Activated naive CD4-positive, alpha-beta T cell treated with anti-CD3 and anti-CD28 coated beads, Interleukin-2, amount 10 ng/mL, durations not matched to agents 7 days and 5 days (primary cell): ENCODE measurements at regions not wholly inside any gene's neighbourhood (a gene's known extent, or its start where the extent isn't known, plus 50 kb on each side); places are given as distances from the start of the nearest gene placed in this dataset.
"Not testable (repeated sequence)": the region's sequence is repeated elsewhere in the genome, so short reads cannot be mapped to it uniquely, and the experiment has no call there.

Source experiments
- CTCF ChIA-PET: fragments of 350-600 bp; sonication (Branson Sonifier 250); formaldehyde crosslinking; loops from one replicate; lab custom pipeline; 2021; ENCODE audit warnings: antibody characterized with exemption; lab: Charles Lee
- DNase-seq: peaks from one replicate; pipeline ENCODE4 v3.0.0-alpha.2; 2020
- H3K27ac Mint-ChIP-seq: one replicate; pipeline ENCODE4 v1.8.0; 2021; ENCODE audit warnings: mild to moderate bottlenecking, moderate library complexity, mixed read lengths
- H3K27me3 Mint-ChIP-seq: one replicate; pipeline ENCODE4 v1.8.0; 2021; ENCODE audit warnings: mild to moderate bottlenecking, mixed read lengths
- H3K36me3 Mint-ChIP-seq: one replicate; pipeline ENCODE4 v1.8.0; 2021; ENCODE audit warnings: mixed read lengths
- H3K4me1 Mint-ChIP-seq: one replicate; pipeline ENCODE4 v1.8.0; 2021; ENCODE audit warnings: mixed read lengths
- H3K4me3 Mint-ChIP-seq: one replicate; pipeline ENCODE4 v1.8.0; 2021; ENCODE audit warnings: mild to moderate bottlenecking, moderate library complexity, mixed read lengths
- H3K9me3 Mint-ChIP-seq: one replicate; pipeline ENCODE4 v1.8.0; 2021; ENCODE audit warnings: mixed read lengths

- H3K4me1 Mint-ChIP-seq, H3K27ac Mint-ChIP-seq, H3K36me3 Mint-ChIP-seq, H3K9me3 Mint-ChIP-seq, H3K27me3 Mint-ChIP-seq, H3K4me3 Mint-ChIP-seq, DNase-seq, CTCF ChIA-PET: not testable (repeated sequence)
These were observed 258.6 kb upstream of the GOT2 start for GRCh38 chr16:58992755-58993154.

GRCh38 chr16:58983181-58983965 lies 249.3 kb upstream of the GOT2 start:
- H3K9me3 Mint-ChIP-seq = peaks cover 15% of the 10 kb centered on the region
- H3K4me3 Mint-ChIP-seq, H3K36me3 Mint-ChIP-seq, H3K27me3 Mint-ChIP-seq, DNase-seq, H3K4me1 Mint-ChIP-seq, CTCF ChIA-PET, H3K27ac Mint-ChIP-seq: not testable (repeated sequence)

- CTCF ChIA-PET = no interaction called here
- Mint-ChIP-seq H3K4me1 (no peaks in the 10 kb centered on the region), H3K36me3 (no peaks in the 10 kb centered on the region), H3K27ac (no peak overlapping the region), H3K9me3 (no peaks in the 10 kb centered on the region), H3K4me3 (no peak overlapping the region), H3K27me3 (no peaks in the 10 kb centered on the region)
- DNase-seq = no peak
These were observed 236.7 kb upstream of the GOT2 start for GRCh38 chr16:58970775-58971174.

DNA sequence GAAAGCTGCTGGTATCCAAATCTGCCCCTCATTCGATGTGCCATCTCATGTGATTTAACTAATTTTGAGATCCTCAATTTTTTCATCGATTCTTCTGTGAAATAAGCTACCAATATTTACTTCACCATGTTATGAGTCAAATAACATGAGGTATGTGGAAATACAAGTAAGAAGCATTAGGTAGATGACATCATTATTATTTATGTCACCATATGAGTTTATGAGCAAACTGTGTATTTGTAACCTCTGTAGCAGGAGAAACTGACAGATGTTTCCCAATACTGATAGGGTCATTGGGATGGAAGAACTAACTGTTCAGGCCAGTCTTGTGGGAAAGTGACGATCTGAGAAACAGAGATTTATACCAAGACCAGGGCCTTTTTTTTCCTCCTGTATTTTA lies 229.4 kb upstream of the GOT2 start:
- no peak overlapping the region for H3K27ac Mint-ChIP-seq
- no peaks in the 10 kb centered on the region for H3K36me3 Mint-ChIP-seq
- H3K27me3 Mint-ChIP-seq = no peaks in the 10 kb centered on the region
- CTCF ChIA-PET = no interaction called here
- H3K4me3 Mint-ChIP-seq = no peak overlapping the region
- H3K9me3 Mint-ChIP-seq = no peaks in the 10 kb centered on the region
- DNase-seq = no peak
- no peaks in the 10 kb centered on the region for H3K4me1 Mint-ChIP-seq

GRCh38 chr16:58962811-58963210 lies 228.7 kb upstream of the GOT2 start:
- Mint-ChIP-seq H3K4me1 (no peaks in the 10 kb centered on the region), H3K27me3 (no peaks in the 10 kb centered on the region), H3K9me3 (no peaks in the 10 kb centered on the region), H3K36me3 (no peaks in the 10 kb centered on the region), H3K4me3 (no peak overlapping the region), H3K27ac (no peak overlapping the region)
- CTCF ChIA-PET = interaction anchor here (0.7 kb wide), 1 partner anchor 569 kb away, joined by 4 read pairs; no protein-coding TSS in a partner anchor
- DNase-seq = no peak

GRCh38 chr16:58960484-58960883 lies 226.4 kb upstream of the GOT2 start:
- CTCF ChIA-PET = no interaction called here

DNA sequence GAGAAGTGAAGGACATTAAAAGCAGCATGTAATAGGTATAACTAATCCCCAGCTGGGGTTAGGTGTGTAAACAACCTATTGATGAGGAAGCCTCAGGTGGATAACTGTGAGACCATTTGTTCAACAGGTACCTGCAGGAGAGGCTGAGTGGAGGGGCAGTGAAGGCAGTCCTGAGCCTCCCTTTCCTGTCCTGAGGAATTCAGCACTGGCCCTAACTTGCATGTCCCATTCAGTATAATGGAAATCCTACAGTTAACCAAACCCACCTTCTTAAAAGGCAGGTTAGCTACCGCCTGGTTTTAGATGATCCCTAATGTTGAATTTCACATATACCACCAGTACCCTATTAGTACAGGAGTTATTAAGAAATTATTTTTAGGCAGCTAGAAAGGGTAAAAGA lies 225.9 kb upstream of the GOT2 start:
- no peaks in the 10 kb centered on the region for H3K36me3 Mint-ChIP-seq
- H3K9me3 Mint-ChIP-seq = no peaks in the 10 kb centered on the region
- no peaks in the 10 kb centered on the region for H3K27me3 Mint-ChIP-seq
- H3K4me1 Mint-ChIP-seq = no peaks in the 10 kb centered on the region
- CTCF ChIA-PET = no interaction called here
- H3K27ac Mint-ChIP-seq = no peak overlapping the region
- H3K4me3 Mint-ChIP-seq = no peak overlapping the region
- DNase-seq = no peak

More at GRCh38 chr16:58960484-58960883, 226.4 kb upstream of the GOT2 start:
- DNase-seq = no peak
- no peaks in the 10 kb centered on the region for H3K36me3 Mint-ChIP-seq
- H3K9me3 Mint-ChIP-seq = no peaks in the 10 kb centered on the region
- no peaks in the 10 kb centered on the region for H3K4me1 Mint-ChIP-seq
- H3K27ac Mint-ChIP-seq = no peak overlapping the region
- no peaks in the 10 kb centered on the region for H3K27me3 Mint-ChIP-seq
- no peak overlapping the region for H3K4me3 Mint-ChIP-seq

GRCh38 chr16:58958749-58959148 lies 224.6 kb upstream of the GOT2 start:
- H3K4me3 Mint-ChIP-seq = no peak overlapping the region
- DNase-seq = no peak
- H3K27ac Mint-ChIP-seq = no peak overlapping the region
- no peaks in the 10 kb centered on the region for H3K4me1 Mint-ChIP-seq
- no peaks in the 10 kb centered on the region for H3K9me3 Mint-ChIP-seq
- CTCF ChIA-PET = no interaction called here
- H3K36me3 Mint-ChIP-seq = no peaks in the 10 kb centered on the region
- H3K27me3 Mint-ChIP-seq = no peaks in the 10 kb centered on the region

DNA sequence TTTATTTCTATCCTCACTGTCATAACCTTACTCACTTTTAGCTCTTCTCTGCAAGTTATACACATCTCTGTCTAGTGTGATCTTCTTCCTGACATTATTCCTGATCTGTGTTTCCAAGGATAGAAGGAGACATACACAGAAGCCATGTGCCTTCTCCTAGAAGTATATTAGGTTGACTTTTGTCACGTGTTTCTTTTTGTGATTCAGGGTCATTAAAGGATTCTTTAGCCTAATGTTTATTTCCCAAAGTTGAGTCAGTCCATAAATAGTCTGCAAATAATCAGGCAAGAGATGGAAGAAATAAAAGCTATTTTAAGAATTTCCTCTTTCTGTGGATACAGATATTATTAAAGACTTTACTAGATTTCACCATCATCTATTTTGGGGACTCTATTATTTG lies 214.1 kb upstream of the GOT2 start:
- Mint-ChIP-seq H3K27me3 (no peaks in the 10 kb centered on the region), H3K27ac (no peak overlapping the region), H3K4me3 (no peak overlapping the region), H3K9me3 (no peaks in the 10 kb centered on the region), H3K36me3 (no peaks in the 10 kb centered on the region), H3K4me1 (no peaks in the 10 kb centered on the region)
- CTCF ChIA-PET = no interaction called here
- DNase-seq = no peak

- H3K27me3 Mint-ChIP-seq = no peaks in the 10 kb centered on the region
- no peaks in the 10 kb centered on the region for H3K4me1 Mint-ChIP-seq
- H3K4me3 Mint-ChIP-seq = no peak overlapping the region
- CTCF ChIA-PET = no interaction called here
- H3K9me3 Mint-ChIP-seq = peaks cover 2% of the 10 kb centered on the region
- no peak for DNase-seq
- H3K27ac Mint-ChIP-seq = no peak overlapping the region
- no peaks in the 10 kb centered on the region for H3K36me3 Mint-ChIP-seq
These were observed 206.5 kb upstream of the GOT2 start for GRCh38 chr16:58940609-58941008.

DNA sequence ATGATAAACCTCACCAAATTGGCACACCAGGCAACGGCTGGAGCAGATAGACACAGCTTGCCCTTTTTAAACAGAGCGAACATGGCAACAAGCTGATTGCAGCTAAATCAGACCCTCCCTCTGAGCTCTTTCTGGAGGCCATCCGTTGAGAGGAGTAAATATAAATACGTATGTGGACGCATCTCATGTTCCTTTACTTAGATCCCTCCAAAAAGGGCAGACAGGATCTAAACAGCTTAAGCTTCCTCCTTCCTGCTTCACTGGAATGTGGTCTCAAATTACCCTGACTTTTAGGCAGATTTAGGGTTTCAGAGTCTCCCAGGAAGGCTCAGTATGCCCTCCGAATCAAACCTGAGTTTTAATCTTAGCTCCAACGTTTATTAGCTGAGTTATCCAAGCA lies 204.7 kb upstream of the GOT2 start:
- DNase-seq = no peak
- H3K4me3 Mint-ChIP-seq = no peak overlapping the region
- peaks cover 2% of the 10 kb centered on the region for H3K9me3 Mint-ChIP-seq
- H3K4me1 Mint-ChIP-seq = no peaks in the 10 kb centered on the region
- H3K36me3 Mint-ChIP-seq = no peaks in the 10 kb centered on the region
- H3K27me3 Mint-ChIP-seq = no peaks in the 10 kb centered on the region
- H3K27ac Mint-ChIP-seq = no peak overlapping the region
- CTCF ChIA-PET = no interaction called here

DNA sequence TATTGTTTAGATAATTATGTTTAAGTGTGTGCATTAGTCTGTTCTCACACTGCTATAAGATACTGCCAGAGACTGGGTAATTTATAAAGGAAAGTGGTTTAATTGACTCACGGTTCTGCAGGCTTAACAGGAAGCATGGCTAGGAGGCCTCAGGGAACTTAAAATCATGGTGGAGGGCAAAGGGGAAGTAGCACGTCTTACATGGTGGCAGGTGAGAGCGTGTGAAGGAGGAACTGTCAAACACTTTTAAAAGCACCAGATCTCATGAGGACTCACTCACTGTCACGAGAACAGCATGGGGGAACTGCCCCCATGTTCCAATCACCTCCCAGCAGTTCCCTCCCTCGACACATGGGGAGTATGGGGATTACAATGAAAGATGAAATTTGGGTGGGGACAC lies 203.5 kb upstream of the GOT2 start:
- Mint-ChIP-seq H3K27ac (no peak overlapping the region), H3K27me3 (no peaks in the 10 kb centered on the region), H3K36me3 (no peaks in the 10 kb centered on the region), H3K9me3 (peaks cover 4% of the 10 kb centered on the region), H3K4me1 (no peaks in the 10 kb centered on the region), H3K4me3 (no peak overlapping the region)
- CTCF ChIA-PET = no interaction called here
- DNase-seq = no peak

- H3K4me1 Mint-ChIP-seq = no peaks in the 10 kb centered on the region
- no peaks in the 10 kb centered on the region for H3K27me3 Mint-ChIP-seq
- CTCF ChIA-PET = no interaction called here
- no peak overlapping the region for H3K4me3 Mint-ChIP-seq
- no peak for DNase-seq
- H3K27ac Mint-ChIP-seq = no peak overlapping the region
- peaks cover 4% of the 10 kb centered on the region for H3K9me3 Mint-ChIP-seq
- H3K36me3 Mint-ChIP-seq = no peaks in the 10 kb centered on the region
These were observed 199.1 kb upstream of the GOT2 start for GRCh38 chr16:58933186-58933585.

GRCh38 chr16:58931436-58931835 lies 197.3 kb upstream of the GOT2 start:
- no peak for DNase-seq
- Mint-ChIP-seq H3K9me3 (peaks cover 4% of the 10 kb centered on the region), H3K4me3 (no peak overlapping the region), H3K27ac (no peak overlapping the region), H3K4me1 (no peaks in the 10 kb centered on the region), H3K27me3 (no peaks in the 10 kb centered on the region), H3K36me3 (no peaks in the 10 kb centered on the region)
- CTCF ChIA-PET = no interaction called here

DNA sequence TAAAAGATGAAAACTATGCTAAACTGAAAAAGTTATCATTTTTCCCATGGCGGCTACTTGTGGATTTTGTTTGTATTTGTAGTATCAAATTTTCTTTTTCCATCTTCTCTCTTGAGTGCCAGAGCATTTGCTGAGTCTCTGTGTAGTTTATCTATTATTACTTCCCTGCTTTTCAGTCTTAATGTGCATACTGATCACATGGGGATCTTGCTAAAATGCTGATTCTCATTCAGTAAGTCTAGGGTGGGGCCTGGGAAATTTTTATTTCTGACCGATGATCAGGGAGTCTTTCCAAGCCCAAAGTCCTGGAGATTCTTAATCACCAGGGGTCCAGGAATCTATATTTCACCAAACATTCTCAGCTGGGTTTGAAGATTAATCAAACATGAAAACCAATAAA lies 189.0 kb upstream of the GOT2 start:
- H3K4me3 Mint-ChIP-seq = no peak overlapping the region
- no peaks in the 10 kb centered on the region for H3K4me1 Mint-ChIP-seq
- peaks cover 2% of the 10 kb centered on the region for H3K9me3 Mint-ChIP-seq
- no peaks in the 10 kb centered on the region for H3K36me3 Mint-ChIP-seq
- H3K27me3 Mint-ChIP-seq = no peaks in the 10 kb centered on the region
- CTCF ChIA-PET = no interaction called here
- no peak for DNase-seq
- H3K27ac Mint-ChIP-seq = no peak overlapping the region
